Small intestine (tissue), 7 donors: ENCODE measurements at regions not wholly inside any gene's neighbourhood (a gene's known extent, or its start where the extent isn't known, plus 50 kb on each side); places are given as distances from the start of the nearest gene placed in this dataset.
"Not testable (repeated sequence)": the region's sequence is repeated elsewhere in the genome, so short reads cannot be mapped to it uniquely, and the experiment has no call there.

Experiments
- DNase-seq, 2 donors: peaks; one replicate each; pipeline versions ENCODE4 v3.0.0 to v3.0.0-alpha.2; 2013
- FAIRE-seq: peaks from 2 replicates; lab custom pipeline; 2012; peaks lifted over from hg19 to GRCh38; lab: Jason Lieb, UNC
- H3K27ac ChIP-seq, 3 donors: one replicate each; pipeline ENCODE4 v1.5.1; 2013; ENCODE audit warnings: low read length in 2 of 3, mild to moderate bottlenecking in 2 of 3, control low read depth in 1 of 3, inconsistent platforms in 1 of 3, low read depth in 1 of 3, moderate library complexity in 1 of 3
- H3K27me3 ChIP-seq, 3 donors: one replicate each; pipeline ENCODE4 v1.6.1; 2013; ENCODE audit warnings: low read length in 3 of 3, inconsistent platforms in 1 of 3; ENCODE audit not compliant: control insufficient read depth in 3 of 3, insufficient read depth in 3 of 3
- H3K36me3 ChIP-seq, 3 donors: one replicate each; pipeline ENCODE4 v1.6.1; 2013; ENCODE audit warnings: low read length in 3 of 3, inconsistent platforms in 1 of 3, low read depth in 1 of 3, mild to moderate bottlenecking in 1 of 3, moderate library complexity in 1 of 3; ENCODE audit not compliant: control insufficient read depth in 3 of 3, insufficient read depth in 2 of 3
- H3K4me1 ChIP-seq, 3 donors: one replicate each; pipeline ENCODE4 v1.6.1; 2013; ENCODE audit warnings: low read length in 2 of 3, inconsistent platforms in 1 of 3, low read depth in 1 of 3, mild to moderate bottlenecking in 1 of 3, moderate library complexity in 1 of 3; ENCODE audit not compliant: control insufficient read depth in 3 of 3, insufficient read depth in 2 of 3
- H3K4me3 ChIP-seq, 3 donors: one replicate each; pipeline ENCODE4 v1.5.1; 2013; ENCODE audit warnings: low read length in 3 of 3, control low read depth in 1 of 3, inconsistent platforms in 1 of 3, low read depth in 1 of 3, mild to moderate bottlenecking in 1 of 3, moderate library complexity in 1 of 3
- H3K9me3 ChIP-seq, 2 donors: one replicate each; pipeline ENCODE4 v1.6.1; 2013; ENCODE audit warnings: low read depth in 1 of 2, low read length in 1 of 2; ENCODE audit not compliant: control insufficient read depth in 2 of 2, insufficient read depth in 1 of 2
- WGBS, 3 donors: extraction: QIAGEN DNeasy Blood & Tissue Kit; methylation state at CpG; one replicate each; pipeline ENCODE4 v1.1.7; 2013; 5-methylcytosine and 5-hydroxymethylcytosine counted together
- donor health status: healthy with polysubstance abuse.
- donor health status: control.
- donor health status: control.
- donor health status: Bipolar disorder and iron deficiency.
- donor health status: healthy.

GRCh38 chr10:81207359-81207758, 667.6 kb upstream of the NRG3 start:
- H3K4me3 ChIP-seq, H3K27me3 ChIP-seq, H3K4me1 ChIP-seq, H3K36me3 ChIP-seq, H3K9me3 ChIP-seq, DNase-seq, H3K27ac ChIP-seq, FAIRE-seq: not testable (repeated sequence)
- WGBS, 3 donors = 75 to 81% (median 79%) methylated on average over 5 of the region's 5 CpGs

- Histone ChIP-seq H3K9me3 (no peaks in the 10 kb centered on the region), H3K4me3 (no peak overlapping the region), H3K4me1 (no peaks in the 10 kb centered on the region), H3K27ac (no peak overlapping the region), H3K36me3 (no peaks in the 10 kb centered on the region), H3K27me3 (no peaks in the 10 kb centered on the region)
- WGBS, 3 donors = 11 to 41% (median 24%) methylated on average over 1 of the region's 1 CpG
- FAIRE-seq (no peak), DNase-seq (no peak)
Measured at GRCh38 chr10:81213370-81213769, 661.6 kb upstream of the NRG3 start.

- WGBS, 3 donors = 59 to 71% (median 70%) methylated on average over 3 of the region's 3 CpGs
- Histone ChIP-seq H3K27ac (no peak overlapping the region), H3K4me1 (no peaks in the 10 kb centered on the region), H3K36me3 (no peaks in the 10 kb centered on the region), H3K4me3 (no peak overlapping the region), H3K27me3 (no peaks in the 10 kb centered on the region), H3K9me3 (no peaks in the 10 kb centered on the region)
- no peak for DNase-seq
- no peak for FAIRE-seq
Measured at GRCh38 chr10:81215498-81215897, 659.5 kb upstream of the NRG3 start.

- H3K27me3 ChIP-seq = no peaks in the 10 kb centered on the region
- H3K27ac ChIP-seq = no peak overlapping the region
- 73 to 85% (median 85%) methylated on average over 5 of the region's 5 CpGs for WGBS, 3 donors
- H3K4me1 ChIP-seq = no peaks in the 10 kb centered on the region
- no peak for FAIRE-seq
- H3K36me3 ChIP-seq = no peaks in the 10 kb centered on the region
- H3K9me3 ChIP-seq = no peaks in the 10 kb centered on the region
- no peak for DNase-seq
- no peak overlapping the region for H3K4me3 ChIP-seq
Measured at GRCh38 chr10:81216949-81217348, 658.0 kb upstream of the NRG3 start.

GRCh38 chr10:81218307-81218706, 656.7 kb upstream of the NRG3 start:
- Histone ChIP-seq H3K27ac (no peak overlapping the region), H3K4me3 (no peak overlapping the region), H3K9me3 (no peaks in the 10 kb centered on the region), H3K4me1 (no peaks in the 10 kb centered on the region), H3K27me3 (no peaks in the 10 kb centered on the region), H3K36me3 (no peaks in the 10 kb centered on the region)
- no peak for DNase-seq
- 74 to 85% (median 83%) methylated on average over 4 of the region's 4 CpGs for WGBS, 3 donors
- no peak for FAIRE-seq

GRCh38 chr10:81219758-81220157, 655.2 kb upstream of the NRG3 start:
- no peaks in the 10 kb centered on the region for H3K4me1 ChIP-seq
- no peaks in the 10 kb centered on the region for H3K36me3 ChIP-seq
- H3K27ac ChIP-seq = no peak overlapping the region
- H3K9me3 ChIP-seq = no peaks in the 10 kb centered on the region
- no peak for FAIRE-seq
- no peaks in the 10 kb centered on the region for H3K27me3 ChIP-seq
- no peak overlapping the region for H3K4me3 ChIP-seq
- no peak for DNase-seq
- WGBS, 3 donors = 38 to 42% (median 42%) methylated on average over 1 of the region's 1 CpG

GRCh38 chr10:81248886-81249285, 626.1 kb upstream of the NRG3 start:
- Histone ChIP-seq H3K9me3 (no peaks in the 10 kb centered on the region), H3K36me3 (no peaks in the 10 kb centered on the region), H3K27ac (no peak overlapping the region), H3K4me1 (no peaks in the 10 kb centered on the region), H3K4me3 (no peak overlapping the region), H3K27me3 (no peaks in the 10 kb centered on the region)
- no peak for DNase-seq
- 48 to 67% (median 64%) methylated on average over 3 of the region's 3 CpGs for WGBS, 3 donors
- no peak for FAIRE-seq

GRCh38 chr10:81251457-81252115, 623.4 kb upstream of the NRG3 start:
- H3K4me1 ChIP-seq = no peaks in the 10 kb centered on the region
- H3K9me3 ChIP-seq = no peaks in the 10 kb centered on the region
- FAIRE-seq (no peak), DNase-seq (no peak)
- 23 to 49% (median 47%) methylated on average over 4 of the region's 4 CpGs for WGBS, 3 donors
- H3K36me3 ChIP-seq = no peaks in the 10 kb centered on the region
- H3K4me3 ChIP-seq = no peak overlapping the region
- no peak overlapping the region for H3K27ac ChIP-seq
- H3K27me3 ChIP-seq = no peaks in the 10 kb centered on the region

GRCh38 chr10:81264991-81265390, 610.0 kb upstream of the NRG3 start:
- not testable (repeated sequence) for H3K36me3 ChIP-seq, FAIRE-seq, H3K27me3 ChIP-seq, DNase-seq, H3K27ac ChIP-seq, H3K4me1 ChIP-seq, H3K4me3 ChIP-seq, H3K9me3 ChIP-seq
- WGBS, 3 donors = 85 to 90% (median 87%) methylated on average over 11 to 17 of the region's 18 CpGs
